HL-60 (cell line): ENCODE measurements at regions not wholly inside any gene's neighbourhood (a gene's known extent, or its start where the extent isn't known, plus 50 kb on each side); places are given as distances from the start of the nearest gene placed in this dataset.

Experiments
- CTCF ChIP-seq: IDR thresholded peaks from one replicate; pipeline ENCODE4 v1.5.1; 2011; ENCODE audit warnings: low read length, control low read depth, inconsistent platforms; ENCODE audit not compliant: insufficient read depth
- GABPA ChIP-seq: IDR thresholded peaks from 2 replicates; pipeline ENCODE4 v1.6.1; 2012; ENCODE audit warnings: low read depth
- POLR2AphosphoS5 ChIP-seq: IDR thresholded peaks from 2 replicates; pipeline ENCODE4 v1.6.1; 2012; ENCODE audit warnings: low read depth
- SPI1 ChIP-seq: IDR thresholded peaks from 2 replicates; pipeline ENCODE4 v1.6.1; 2012; ENCODE audit warnings: low read depth, mild to moderate bottlenecking, borderline replicate concordance
- TF ChIP-seq, protein P1 (sequence below): IDR thresholded peaks from 2 replicates; pipeline ENCODE4 v1.6.1; 2012; ENCODE audit warnings: low read depth; ENCODE audit not compliant: insufficient replicate concordance

- TF ChIP-seq CTCF (no peak), SPI1 (no peak), POLR2AphosphoS5 (no peak), GABPA (no peak)
- TF ChIP-seq, protein P1, sequence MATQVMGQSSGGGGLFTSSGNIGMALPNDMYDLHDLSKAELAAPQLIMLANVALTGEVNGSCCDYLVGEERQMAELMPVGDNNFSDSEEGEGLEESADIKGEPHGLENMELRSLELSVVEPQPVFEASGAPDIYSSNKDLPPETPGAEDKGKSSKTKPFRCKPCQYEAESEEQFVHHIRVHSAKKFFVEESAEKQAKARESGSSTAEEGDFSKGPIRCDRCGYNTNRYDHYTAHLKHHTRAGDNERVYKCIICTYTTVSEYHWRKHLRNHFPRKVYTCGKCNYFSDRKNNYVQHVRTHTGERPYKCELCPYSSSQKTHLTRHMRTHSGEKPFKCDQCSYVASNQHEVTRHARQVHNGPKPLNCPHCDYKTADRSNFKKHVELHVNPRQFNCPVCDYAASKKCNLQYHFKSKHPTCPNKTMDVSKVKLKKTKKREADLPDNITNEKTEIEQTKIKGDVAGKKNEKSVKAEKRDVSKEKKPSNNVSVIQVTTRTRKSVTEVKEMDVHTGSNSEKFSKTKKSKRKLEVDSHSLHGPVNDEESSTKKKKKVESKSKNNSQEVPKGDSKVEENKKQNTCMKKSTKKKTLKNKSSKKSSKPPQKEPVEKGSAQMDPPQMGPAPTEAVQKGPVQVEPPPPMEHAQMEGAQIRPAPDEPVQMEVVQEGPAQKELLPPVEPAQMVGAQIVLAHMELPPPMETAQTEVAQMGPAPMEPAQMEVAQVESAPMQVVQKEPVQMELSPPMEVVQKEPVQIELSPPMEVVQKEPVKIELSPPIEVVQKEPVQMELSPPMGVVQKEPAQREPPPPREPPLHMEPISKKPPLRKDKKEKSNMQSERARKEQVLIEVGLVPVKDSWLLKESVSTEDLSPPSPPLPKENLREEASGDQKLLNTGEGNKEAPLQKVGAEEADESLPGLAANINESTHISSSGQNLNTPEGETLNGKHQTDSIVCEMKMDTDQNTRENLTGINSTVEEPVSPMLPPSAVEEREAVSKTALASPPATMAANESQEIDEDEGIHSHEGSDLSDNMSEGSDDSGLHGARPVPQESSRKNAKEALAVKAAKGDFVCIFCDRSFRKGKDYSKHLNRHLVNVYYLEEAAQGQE = no peak
Measured at GRCh38 chr7:125253452-125254190, 324.0 kb upstream of the POT1 start.
